Coronary artery (tissue), 2 donors: ENCODE measurements at regions not wholly inside any gene's neighbourhood (a gene's known extent, or its start where the extent isn't known, plus 50 kb on each side); places are given as distances from the start of the nearest gene placed in this dataset.

ENCODE experiments used
- DNase-seq: peaks from one replicate; pipeline ENCODE4 v3.0.0-alpha.2; 2017; ENCODE audit warnings: low spot score
- H3K27ac ChIP-seq, 2 donors: fragments of 200-600 bp; sonication (generic); one replicate each; pipeline ENCODE4 v1.5.1; 2016 to 2019
- H3K4me3 ChIP-seq: fragments of 200-600 bp; sonication (generic); 2 replicates; pipeline ENCODE4 v1.5.1; 2016; ENCODE audit warnings: mild to moderate bottlenecking, moderate library complexity
- TF ChIP-seq, protein P1 (sequence below): fragments of 200-600 bp; sonication (generic); IDR thresholded peaks from one replicate; pipeline ENCODE4 v1.5.1; 2019; ENCODE audit warnings: antibody characterized with exemption

DNA sequence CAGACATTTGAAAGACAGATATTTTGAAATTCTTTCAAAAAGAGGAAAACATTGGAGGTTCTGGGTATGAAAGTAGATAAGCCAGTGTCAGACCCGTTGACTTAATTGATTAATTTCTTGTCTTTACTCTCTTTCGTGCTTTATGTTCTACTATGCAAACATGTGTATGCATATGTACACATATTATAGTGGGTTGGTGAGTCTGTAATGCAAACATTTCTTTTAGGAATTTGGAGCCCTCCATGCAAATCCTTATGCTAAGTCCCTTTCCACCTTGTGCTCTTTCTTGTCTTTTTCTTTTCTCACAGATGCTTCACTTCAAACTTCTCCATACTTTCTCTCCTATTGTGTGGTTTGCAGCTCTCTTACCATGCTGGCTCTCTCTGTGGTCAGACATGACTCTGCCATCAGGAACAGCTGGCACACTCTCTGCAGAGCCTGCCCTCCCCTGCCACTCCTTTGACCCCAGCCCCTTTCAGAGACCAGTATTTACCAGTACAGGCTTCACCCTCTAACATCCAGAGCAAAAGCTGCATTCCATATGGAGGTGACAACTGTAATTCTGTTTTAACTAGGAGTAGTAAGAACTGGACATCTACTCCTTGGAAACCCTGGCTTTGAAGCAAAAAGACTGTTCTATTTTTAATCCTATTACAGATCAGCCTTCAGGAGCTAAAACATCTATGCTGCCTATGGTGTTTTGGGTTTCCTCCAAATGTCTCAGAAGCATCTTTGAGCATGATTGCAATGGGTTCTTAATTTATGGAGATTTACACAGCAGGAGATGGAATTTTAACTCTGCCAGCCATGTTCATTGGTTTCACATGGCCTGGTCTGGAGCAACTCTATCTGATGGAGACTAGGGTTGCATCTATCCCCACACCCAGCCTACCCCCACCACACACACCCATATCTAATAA lies 386.9 kb upstream of the FAT3 start:
- no peak overlapping the region for H3K27ac ChIP-seq
- TF ChIP-seq, protein P1, sequence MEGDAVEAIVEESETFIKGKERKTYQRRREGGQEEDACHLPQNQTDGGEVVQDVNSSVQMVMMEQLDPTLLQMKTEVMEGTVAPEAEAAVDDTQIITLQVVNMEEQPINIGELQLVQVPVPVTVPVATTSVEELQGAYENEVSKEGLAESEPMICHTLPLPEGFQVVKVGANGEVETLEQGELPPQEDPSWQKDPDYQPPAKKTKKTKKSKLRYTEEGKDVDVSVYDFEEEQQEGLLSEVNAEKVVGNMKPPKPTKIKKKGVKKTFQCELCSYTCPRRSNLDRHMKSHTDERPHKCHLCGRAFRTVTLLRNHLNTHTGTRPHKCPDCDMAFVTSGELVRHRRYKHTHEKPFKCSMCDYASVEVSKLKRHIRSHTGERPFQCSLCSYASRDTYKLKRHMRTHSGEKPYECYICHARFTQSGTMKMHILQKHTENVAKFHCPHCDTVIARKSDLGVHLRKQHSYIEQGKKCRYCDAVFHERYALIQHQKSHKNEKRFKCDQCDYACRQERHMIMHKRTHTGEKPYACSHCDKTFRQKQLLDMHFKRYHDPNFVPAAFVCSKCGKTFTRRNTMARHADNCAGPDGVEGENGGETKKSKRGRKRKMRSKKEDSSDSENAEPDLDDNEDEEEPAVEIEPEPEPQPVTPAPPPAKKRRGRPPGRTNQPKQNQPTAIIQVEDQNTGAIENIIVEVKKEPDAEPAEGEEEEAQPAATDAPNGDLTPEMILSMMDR = no peak
- H3K4me3 ChIP-seq = no peak overlapping the region
- DNase-seq = no peak

DNA sequence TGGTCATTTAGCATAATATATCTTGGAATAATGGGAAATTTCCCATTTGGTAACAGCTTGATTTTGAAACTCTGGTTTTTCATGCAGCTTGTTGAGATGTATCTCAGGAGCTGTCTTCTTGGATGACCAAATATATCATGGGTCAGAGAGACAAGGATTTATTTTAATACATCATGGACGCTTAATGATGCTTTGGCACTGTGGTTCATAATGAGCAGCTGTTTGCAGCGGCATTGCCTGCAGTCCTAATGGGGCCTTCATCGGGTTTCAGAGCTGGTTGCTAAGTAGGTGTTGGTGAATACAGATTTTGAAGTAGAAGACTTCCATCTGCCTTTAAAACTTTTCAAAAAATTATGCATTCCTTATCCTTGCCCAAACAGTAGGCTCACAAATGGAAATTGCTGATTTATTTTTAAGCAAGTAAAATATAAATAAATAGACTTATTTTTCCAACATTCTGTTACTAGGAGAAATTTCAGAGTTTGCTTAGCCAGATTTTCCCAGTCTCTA lies 389.5 kb upstream of the FAT3 start:
- no peak overlapping the region for H3K4me3 ChIP-seq
- DNase-seq = no peak
- no peak overlapping the region for H3K27ac ChIP-seq
- TF ChIP-seq, protein P1 = no peak

DNA sequence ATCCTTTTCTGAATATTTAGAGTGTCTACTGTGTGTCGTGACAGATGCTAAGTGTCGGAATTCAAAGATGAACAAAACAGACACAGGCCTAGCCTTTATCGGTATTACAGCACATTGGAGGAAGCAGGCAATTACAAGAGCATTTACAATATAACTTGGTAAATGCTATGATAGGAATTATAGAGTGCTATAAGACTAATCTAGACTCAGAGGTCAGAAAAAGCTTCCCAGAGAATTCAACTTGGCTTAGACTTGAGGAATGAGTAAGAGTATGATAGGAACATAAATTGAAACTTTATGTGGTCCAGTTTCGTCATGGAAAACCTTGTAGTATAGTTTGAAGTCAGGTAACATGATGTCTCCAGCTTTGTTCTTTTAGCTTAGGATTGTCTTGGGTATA lies 395.7 kb upstream of the FAT3 start:
- no peak overlapping the region for H3K4me3 ChIP-seq
- no peak for DNase-seq
- TF ChIP-seq, protein P1 = no peak
- no peak overlapping the region for H3K27ac ChIP-seq

DNA sequence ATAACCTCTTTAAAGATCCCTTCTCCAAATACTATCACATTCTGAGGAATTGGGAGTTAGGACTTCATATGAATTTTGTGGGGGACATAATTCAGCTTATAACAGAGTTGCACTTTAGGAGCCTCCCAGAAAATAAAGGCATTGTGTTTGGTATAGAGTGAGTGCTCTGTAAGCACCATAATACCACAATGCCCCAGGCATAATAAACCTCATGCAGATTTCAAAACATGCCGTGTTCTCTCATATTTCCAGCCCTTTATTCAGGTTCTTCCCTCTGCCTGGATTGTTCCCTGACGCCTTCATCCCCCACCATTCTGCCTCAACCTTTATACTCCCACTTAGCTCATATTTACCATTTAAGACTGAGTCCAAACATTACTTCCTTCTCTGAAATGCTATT lies 398.8 kb upstream of the FAT3 start:
- DNase-seq = no peak
- H3K27ac ChIP-seq = no peak overlapping the region
- H3K4me3 ChIP-seq = no peak overlapping the region
- TF ChIP-seq, protein P1 = no peak

DNA sequence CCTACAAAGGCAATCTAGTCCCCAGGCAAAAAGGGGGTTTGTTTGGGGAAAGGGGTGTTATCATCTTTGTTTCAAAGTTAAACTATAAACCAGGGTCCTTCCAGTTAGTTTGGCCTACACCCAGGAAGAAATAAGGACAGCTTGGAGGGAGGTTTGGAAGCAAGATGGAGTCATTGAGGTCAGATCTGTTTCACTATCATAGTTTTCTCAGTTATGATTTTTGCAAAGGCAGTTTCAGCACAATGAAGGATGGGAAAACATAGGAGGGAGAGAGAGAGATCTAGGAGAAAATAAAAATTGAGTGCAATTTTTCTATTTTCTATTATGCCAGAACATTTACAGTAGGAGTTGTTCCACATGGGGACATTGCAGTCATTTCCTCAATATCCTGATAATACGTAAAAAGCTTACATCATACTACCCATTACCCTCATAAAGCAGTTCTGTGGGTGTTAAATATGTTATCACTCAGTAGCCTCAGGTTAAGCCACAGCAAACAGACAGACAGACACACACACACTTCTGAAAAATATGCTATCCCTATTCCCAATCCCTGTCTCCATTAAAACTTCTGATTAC lies 401.3 kb upstream of the FAT3 start:
- TF ChIP-seq, protein P1 = no peak
- Histone ChIP-seq H3K27ac (no peak overlapping the region), H3K4me3 (no peak overlapping the region)
- DNase-seq = no peak

DNA sequence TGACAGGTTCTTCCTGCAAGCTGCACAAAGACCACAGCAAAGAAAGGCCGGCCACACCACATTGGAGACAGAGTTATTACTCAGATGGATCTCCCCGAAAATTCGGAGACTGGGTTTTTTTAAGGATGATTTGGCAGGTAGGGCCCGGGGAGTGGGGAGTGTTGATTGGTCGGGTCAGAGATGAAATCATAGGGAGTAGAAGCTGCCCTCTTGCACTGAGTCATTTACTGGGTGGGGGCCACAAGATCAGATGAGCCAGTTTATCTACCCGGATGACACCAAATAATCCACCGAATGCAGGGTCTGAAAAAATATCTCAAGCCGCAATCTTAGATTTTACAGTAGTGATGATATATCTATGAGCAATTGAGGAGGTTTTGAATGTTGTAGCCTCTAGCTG lies 401.8 kb upstream of the FAT3 start:
- Histone ChIP-seq H3K4me3 (no peak overlapping the region), H3K27ac (no peak overlapping the region)
- TF ChIP-seq, protein P1 = no peak
- DNase-seq = no peak
